SU-DHL-6 (cell line): ENCODE measurements at regions not wholly inside any gene's neighbourhood (a gene's known extent, or its start where the extent isn't known, plus 50 kb on each side); places are given as distances from the start of the nearest gene placed in this dataset.

Experiments used
- H2AFZ ChIP-seq: fragments of 200-600 bp; sonication (generic); 2 replicates; pipeline ENCODE4 v1.6.1; 2014; ENCODE audit warnings: low read depth, mild to moderate bottlenecking, moderate library complexity, mixed read lengths, antibody characterized with exemption, low read length; ENCODE audit not compliant: severe bottlenecking
- H3F3A ChIP-seq: fragments of 200-600 bp; shearing (Covaris generic); 2 replicates; pipeline ENCODE4 v1.6.0; 2016; ENCODE audit warnings: antibody characterized with exemption, mild to moderate bottlenecking; ENCODE audit not compliant: insufficient read depth
- H3K27ac ChIP-seq: fragments of 200-600 bp; sonication (generic); 2 replicates; pipeline ENCODE4 v1.5.1; 2016; ENCODE audit warnings: low read depth, mild to moderate bottlenecking, low read length, moderate library complexity, mixed read lengths
- H3K27me3 ChIP-seq: fragments of 200-600 bp; sonication (generic), shearing (Covaris generic); 2 replicates; pipeline ENCODE4 v1.6.0; 2014; ENCODE audit warnings: mild to moderate bottlenecking, low read length
- H3K36me3 ChIP-seq: fragments of 200-600 bp; sonication (generic); 2 replicates; pipeline ENCODE4 v1.6.1; 2014; ENCODE audit warnings: mild to moderate bottlenecking, low read length, mixed read lengths
- H3K4me2 ChIP-seq: fragments of 300-600, 200-600 bp; shearing (Covaris generic), sonication (generic); 2 replicates; pipeline ENCODE4 v1.6.0; 2014; ENCODE audit warnings: low read length, low read depth, mild to moderate bottlenecking; ENCODE audit not compliant: poor library complexity, severe bottlenecking
- H3K4me3 ChIP-seq: fragments of 200-600 bp; sonication (generic); 2 replicates; pipeline ENCODE4 v1.5.1; 2014; ENCODE audit warnings: antibody characterized with exemption, low read length, mild to moderate bottlenecking, mixed read lengths; ENCODE audit not compliant: insufficient read depth, poor library complexity, severe bottlenecking
- H3K79me2 ChIP-seq: fragments of 200-600 bp; sonication (generic); 2 replicates; pipeline ENCODE4 v1.6.1; 2014; ENCODE audit warnings: mild to moderate bottlenecking, low read length, moderate library complexity; ENCODE audit not compliant: insufficient read depth
- H3K9ac ChIP-seq: fragments of 200-600 bp; sonication (generic); 2 replicates; pipeline ENCODE4 v1.7.0; 2014; ENCODE audit warnings: mild to moderate bottlenecking, low read length
- H3K9me2 ChIP-seq: fragments of 200-600 bp; sonication (generic); replicated peaks from 2 replicates; pipeline ENCODE4 v1.6.1; 2014; ENCODE audit warnings: low read length; ENCODE audit not compliant: insufficient read depth
- H3K9me3 ChIP-seq: fragments of 200-600 bp; sonication (generic); 2 replicates; pipeline ENCODE4 v1.6.1; 2014; ENCODE audit warnings: low read length, mixed read lengths; ENCODE audit not compliant: insufficient read depth
- H4K20me1 ChIP-seq: fragments of 200-600 bp; sonication (generic); 2 replicates; pipeline ENCODE4 v1.6.1; 2014; ENCODE audit warnings: low read depth, mild to moderate bottlenecking, antibody characterized with exemption, low read length, moderate library complexity, mixed read lengths
- CTCF ChIP-seq: fragments of 200-600 bp; sonication (generic); IDR thresholded peaks from one replicate; pipeline ENCODE4 v1.5.1; 2017; ENCODE audit warnings: antibody characterized with exemption, mild to moderate bottlenecking, low read length, moderate library complexity; ENCODE audit not compliant: insufficient read depth, poor library complexity, severe bottlenecking
- EZH2phosphoT487 ChIP-seq: fragments of 200-600 bp; sonication (generic), shearing (Covaris generic); conservative IDR thresholded peaks from 2 replicates; pipeline ENCODE4 v1.6.1; 2018; ENCODE audit warnings: mild to moderate bottlenecking, antibody characterized with exemption, low read length, moderate library complexity, mixed read lengths

- Histone ChIP-seq H3K4me3 (no peak overlapping the region), H3K79me2 (no peaks in the 10 kb centered on the region), H3F3A (no peaks in the 10 kb centered on the region), H3K9ac (no peak overlapping the region), H3K36me3 (no peaks in the 10 kb centered on the region), H4K20me1 (no peaks in the 10 kb centered on the region), H3K4me2 (no peak overlapping the region), H2AFZ (no peak overlapping the region), H3K9me2 (no peaks in the 10 kb centered on the region; the same call in 1 of the 2 replicates), H3K27me3 (no peaks in the 10 kb centered on the region), H3K27ac (no peak overlapping the region), H3K9me3 (no peaks in the 10 kb centered on the region)
- TF ChIP-seq CTCF (no peak), EZH2phosphoT487 (no peak)
Observed at GRCh38 chr7:46571996-46572395, 650.9 kb upstream of the IGFBP3 start.

- no peaks in the 10 kb centered on the region; the same call in 1 of the 2 replicates for H3K9me2 ChIP-seq
- no peaks in the 10 kb centered on the region for H3K27me3 ChIP-seq
Observed at GRCh38 chr7:46569133-46569465, 648.0 kb upstream of the IGFBP3 start.

GRCh38 chr7:46568420-46569132 is 647.5 kb upstream of the IGFBP3 start:
- no peaks in the 10 kb centered on the region for H3F3A ChIP-seq
- H3K79me2 ChIP-seq: no peaks in the 10 kb centered on the region
- no peaks in the 10 kb centered on the region for H3K36me3 ChIP-seq
- no peak overlapping the region for H3K4me3 ChIP-seq
- H3K27me3 ChIP-seq: no peaks in the 10 kb centered on the region
- no peak overlapping the region for H3K9ac ChIP-seq
- TF ChIP-seq EZH2phosphoT487: no peak
- TF ChIP-seq CTCF: no peak
- no peaks in the 10 kb centered on the region; the same call in 1 of the 2 replicates for H3K9me2 ChIP-seq
- H3K9me3 ChIP-seq: no peaks in the 10 kb centered on the region
- no peak overlapping the region for H2AFZ ChIP-seq
- no peak overlapping the region for H3K27ac ChIP-seq
- H3K4me2 ChIP-seq: no peak overlapping the region
- H4K20me1 ChIP-seq: no peaks in the 10 kb centered on the region

More at GRCh38 chr7:46569133-46569465, 648.0 kb upstream of the IGFBP3 start:
- no peak overlapping the region for H3K4me2 ChIP-seq
- no peaks in the 10 kb centered on the region for H3F3A ChIP-seq
- H3K9me3 ChIP-seq: no peaks in the 10 kb centered on the region
- no peaks in the 10 kb centered on the region for H3K36me3 ChIP-seq
- no peak overlapping the region for H3K9ac ChIP-seq
- H4K20me1 ChIP-seq: no peaks in the 10 kb centered on the region
- H3K79me2 ChIP-seq: no peaks in the 10 kb centered on the region
- no peak overlapping the region for H3K4me3 ChIP-seq
- H3K27ac ChIP-seq: no peak overlapping the region
- no peak overlapping the region for H2AFZ ChIP-seq
- TF ChIP-seq EZH2phosphoT487 (no peak), CTCF (no peak)
